HEK293 (cell line): ENCODE measurements at regions not wholly inside any gene's neighbourhood (a gene's known extent, or its start where the extent isn't known, plus 50 kb on each side); places are given as distances from the start of the nearest gene placed in this dataset.

Source experiments
- CTCF ChIA-PET: fragments of 350-600 bp; formaldehyde crosslinking; extraction: SDS; loops from one replicate; lab custom pipeline; 2021; ENCODE audit warnings: antibody characterized with exemption; lab: Yijun Ruan, JAX
- POLR2A ChIA-PET: fragments of 300-600 bp; formaldehyde crosslinking; extraction: SDS; loops from one replicate; lab custom pipeline; 2020; ENCODE audit warnings: antibody characterized with exemption, inconsistent platforms; lab: Yijun Ruan, JAX
- H3K27ac ChIP-seq: fragments of 200-500 bp; sonication (Bioruptor generic); 2 replicates; pipeline ENCODE4 v1.5.1; 2014; ENCODE audit warnings: low read depth, low read length, control low read depth, inconsistent platforms; ENCODE audit errors: extremely low read depth
- H3K36me3 ChIP-seq, 2 experiments: fragments of 200-500 bp in 1 of 2; sonication (Bioruptor generic) in 1 of 2; 1 replicate in 1 of 2; 2 replicates in 1 of 2; pipeline ENCODE4 v1.5.1; 2014 to 2017; ENCODE audit warnings: inconsistent platforms in 2 of 2, low read length in 2 of 2; ENCODE audit not compliant: control insufficient read depth in 2 of 2, insufficient read depth in 1 of 2
- H3K4me1 ChIP-seq: fragments of 200-500 bp; sonication (Bioruptor generic); 2 replicates; pipeline ENCODE4 v1.5.1; 2014; ENCODE audit warnings: mild to moderate bottlenecking, low read length, inconsistent platforms; ENCODE audit not compliant: control insufficient read depth, insufficient read depth
- H3K4me3 ChIP-seq: 2 replicates; pipeline ENCODE4 v1.5.1; 2011; ENCODE audit warnings: low read depth, mild to moderate bottlenecking, control low read depth, low read length, moderate library complexity
- H3K9me3 ChIP-seq: fragments of 200-500 bp; sonication (Bioruptor generic); 2 replicates; pipeline ENCODE4 v1.5.1; 2014; ENCODE audit warnings: low read depth, low read length, inconsistent platforms; ENCODE audit not compliant: control insufficient read depth, insufficient read depth
- CTCF ChIP-seq: fragments of 450-650 bp; formaldehyde crosslinking; IDR thresholded peaks from 2 replicates; pipeline ENCODE4 v1.5.1; 2016; ENCODE audit warnings: missing biosample characterization, missing genetic modification characterization
- HIC1 ChIP-seq: fragments of 450-650 bp; formaldehyde crosslinking; IDR thresholded peaks from 2 replicates; pipeline ENCODE4 v1.5.1; 2016; ENCODE audit warnings: missing biosample characterization, missing genetic modification characterization
- OSR2 ChIP-seq: fragments of 450-650 bp; formaldehyde crosslinking; IDR thresholded peaks from 2 replicates; pipeline ENCODE4 v1.5.1; 2016; ENCODE audit warnings: missing biosample characterization, missing genetic modification characterization
- PRDM6 ChIP-seq: fragments of 450-650 bp; formaldehyde crosslinking; IDR thresholded peaks from 2 replicates; pipeline ENCODE4 v1.5.1; 2017; ENCODE audit warnings: missing biosample characterization, missing genetic modification characterization
- REST ChIP-seq: fragments of 450-650 bp; formaldehyde crosslinking; IDR thresholded peaks from 2 replicates; pipeline ENCODE4 v1.5.1; 2016; ENCODE audit warnings: missing biosample characterization, missing genetic modification characterization
- SP3 ChIP-seq: fragments of 450-650 bp; formaldehyde crosslinking; IDR thresholded peaks from 2 replicates; pipeline ENCODE4 v1.5.1; 2016; ENCODE audit warnings: missing biosample characterization, missing genetic modification characterization
- ZBTB1 ChIP-seq: fragments of 450-650 bp; formaldehyde crosslinking; IDR thresholded peaks from 2 replicates; pipeline ENCODE4 v1.5.1; 2016; ENCODE audit warnings: missing biosample characterization, missing genetic modification characterization
- ZBTB44 ChIP-seq: fragments of 450-650 bp; IDR thresholded peaks from 2 replicates; pipeline ENCODE4 v1.5.1; 2018; ENCODE audit warnings: missing biosample characterization, mild to moderate bottlenecking, missing genetic modification characterization
- ZBTB7A ChIP-seq: fragments of 450-650 bp; formaldehyde crosslinking; IDR thresholded peaks from 2 replicates; pipeline ENCODE4 v1.5.1; 2016; ENCODE audit warnings: low read depth, missing biosample characterization, missing genetic modification characterization
- ZNF174 ChIP-seq: fragments of 450-650 bp; formaldehyde crosslinking; IDR thresholded peaks from 2 replicates; pipeline ENCODE4 v1.5.0; 2017; ENCODE audit warnings: missing biosample characterization, mild to moderate bottlenecking, missing genetic modification characterization
- ZNF211 ChIP-seq: fragments of 450-650 bp; formaldehyde crosslinking; IDR thresholded peaks from 2 replicates; pipeline ENCODE4 v1.5.1; 2016; ENCODE audit warnings: low read depth, missing biosample characterization, missing genetic modification characterization
- ZNF239 ChIP-seq: fragments of 450-650 bp; formaldehyde crosslinking; IDR thresholded peaks from 2 replicates; pipeline ENCODE4 v1.5.1; 2016; ENCODE audit warnings: missing biosample characterization, missing genetic modification characterization
- ZNF248 ChIP-seq: fragments of 450-650 bp; formaldehyde crosslinking; IDR thresholded peaks from 2 replicates; pipeline ENCODE4 v1.5.1; 2017; ENCODE audit warnings: missing biosample characterization, missing genetic modification characterization
- ZNF335 ChIP-seq: fragments of 450-650 bp; formaldehyde crosslinking; conservative IDR thresholded peaks from 2 replicates; pipeline ENCODE4 v1.5.1; 2016; ENCODE audit warnings: missing biosample characterization, missing genetic modification characterization
- ZNF354C ChIP-seq: fragments of 450-650 bp; formaldehyde crosslinking; IDR thresholded peaks from 2 replicates; pipeline ENCODE4 v1.5.1; 2016; ENCODE audit warnings: missing biosample characterization, missing genetic modification characterization, low read depth, borderline replicate concordance
- ZNF362 ChIP-seq: fragments of 450-650 bp; formaldehyde crosslinking; IDR thresholded peaks from 2 replicates; pipeline ENCODE4 v1.5.1; 2016; ENCODE audit warnings: missing biosample characterization, missing genetic modification characterization
- ZNF391 ChIP-seq: fragments of 450-650 bp; formaldehyde crosslinking; IDR thresholded peaks from 2 replicates; pipeline ENCODE4 v1.5.1; 2016; ENCODE audit warnings: low read depth, missing biosample characterization, missing genetic modification characterization, borderline replicate concordance
- ZNF501 ChIP-seq: fragments of 450-650 bp; formaldehyde crosslinking; IDR thresholded peaks from 2 replicates; pipeline ENCODE4 v1.5.1; 2016; ENCODE audit warnings: missing biosample characterization, missing genetic modification characterization
- ZNF529 ChIP-seq: fragments of 450-650 bp; formaldehyde crosslinking; IDR thresholded peaks from 2 replicates; pipeline ENCODE4 v1.5.1; 2017; ENCODE audit warnings: missing genetic modification characterization, missing biosample characterization; ENCODE audit not compliant: insufficient replicate concordance
- ZNF560 ChIP-seq: fragments of 450-650 bp; formaldehyde crosslinking; IDR thresholded peaks from 2 replicates; pipeline ENCODE4 v1.5.1; 2017; ENCODE audit warnings: missing biosample characterization, missing genetic modification characterization, borderline replicate concordance
- ZNF670 ChIP-seq: fragments of 450-650 bp; formaldehyde crosslinking; IDR thresholded peaks from 2 replicates; pipeline ENCODE4 v1.5.1; 2016; ENCODE audit warnings: missing biosample characterization, missing genetic modification characterization, low read depth
- ZNF701 ChIP-seq: fragments of 450-650 bp; formaldehyde crosslinking; IDR thresholded peaks from 2 replicates; pipeline ENCODE4 v1.5.1; 2016; ENCODE audit warnings: missing biosample characterization, missing genetic modification characterization
- ZSCAN30 ChIP-seq: fragments of 450-650 bp; IDR thresholded peaks from 2 replicates; pipeline ENCODE4 v1.5.1; 2018; ENCODE audit warnings: missing biosample characterization, mild to moderate bottlenecking, missing genetic modification characterization, moderate library complexity

GRCh38 chr2:42864222-42864621, 71.8 kb upstream of the HAAO start:
- H3K4me1 ChIP-seq: no peaks in the 10 kb centered on the region
- ChIA-PET CTCF (interaction anchor here (0.7 to 1.1 kb wide), 4 partner anchors 9 to 365 kb away, joined by 3 to 4 read pairs (median 4); no protein-coding TSS in a partner anchor), POLR2A (no interaction called here)
- H3K36me3 ChIP-seq: no peaks in the 10 kb centered on the region
- no peaks in the 10 kb centered on the region for H3K9me3 ChIP-seq
- H3K4me3 ChIP-seq: no peak overlapping the region
- H3K27ac ChIP-seq: no peak overlapping the region
- TF ChIP-seq ZNF174: no peak
- no peak for TF ChIP-seq HIC1
- no peak for TF ChIP-seq CTCF
- no peak for TF ChIP-seq ZNF501 (tag by site-specific recombination)
- TF ChIP-seq ZNF560 (tag by site-specific recombination): no peak
- no peak for TF ChIP-seq ZNF391 (tag by site-specific recombination)
- TF ChIP-seq ZNF701 (tag by site-specific recombination): no peak

GRCh38 chr2:42863751-42864150, 71.4 kb upstream of the HAAO start:
- Histone ChIP-seq H3K27ac (no peak overlapping the region), H3K4me3 (no peak overlapping the region), H3K4me1 (no peaks in the 10 kb centered on the region), H3K9me3 (no peaks in the 10 kb centered on the region), H3K36me3 (no peaks in the 10 kb centered on the region)
- POLR2A ChIA-PET: no interaction called here
- TF ChIP-seq ZNF529 (no peak), ZSCAN30 (tag by site-specific recombination) (no peak), ZBTB44 (tag by site-specific recombination) (no peak), ZNF670 (no peak), SP3 (tag by site-specific recombination) (no peak), ZBTB1 (tag by site-specific recombination) (no peak), ZNF239 (tag by site-specific recombination) (no peak), ZBTB7A (no peak), ZNF211 (no peak), ZNF335 (no peak), OSR2 (tag by site-specific recombination) (no peak), ZNF362 (no peak), ZNF354C (tag by site-specific recombination) (no peak), ZNF248 (tag by site-specific recombination) (no peak), PRDM6 (tag by site-specific recombination) (no peak), REST (no peak), ZNF701 (tag by site-specific recombination) (no peak)
- CTCF ChIA-PET: interaction anchor here (0.7 to 1.1 kb wide), 2 partner anchors 9 to 365 kb away, joined by 3 to 4 read pairs; no protein-coding TSS in a partner anchor
